ENCODE measurements at regions not wholly inside any gene's neighbourhood (a gene's known extent, or its start where the extent isn't known, plus 50 kb on each side); places are given as distances from the start of the nearest gene placed in this dataset.
"Not testable (repeated sequence)": the region's sequence is repeated elsewhere in the genome, so short reads cannot be mapped to it uniquely, and the experiment has no call there.

GRCh38 chr7:121618182-121618581, 222.1 kb upstream of the FAM3C start:
- DNase-seq, result no peak

- no peak for DNase-seq
Observed at GRCh38 chr7:121610243-121610642, 214.1 kb upstream of the FAM3C start.

GRCh38 chr7:121609208-121609607, 213.1 kb upstream of the FAM3C start:
- DNase-seq, result no peak

- no peak for DNase-seq
Observed at GRCh38 chr7:121608785-121609184, 212.7 kb upstream of the FAM3C start.

GRCh38 chr7:121608183-121608582, 212.1 kb upstream of the FAM3C start:
- not testable (repeated sequence) for DNase-seq

- no peak for DNase-seq
Observed at GRCh38 chr7:121605317-121605680, 209.2 kb upstream of the FAM3C start.

- DNase-seq, result no peak
Observed at GRCh38 chr7:121604627-121605316, 208.7 kb upstream of the FAM3C start.

- no peak for DNase-seq
Observed at GRCh38 chr7:121603886-121604285, 207.8 kb upstream of the FAM3C start.

GRCh38 chr7:121599887-121600286, 203.8 kb upstream of the FAM3C start:
- no peak for DNase-seq

- DNase-seq, result no peak
Observed at GRCh38 chr7:121595758-121596696, 199.9 kb upstream of the FAM3C start.

GRCh38 chr7:121591926-121592325, 195.8 kb upstream of the FAM3C start:
- no peak for DNase-seq

- DNase-seq, result no peak
Observed at GRCh38 chr7:121587435-121587834, 191.3 kb upstream of the FAM3C start.

- DNase-seq, result no peak
Observed at GRCh38 chr7:121582258-121582657, 186.2 kb upstream of the FAM3C start.

GRCh38 chr7:121579639-121580038, 183.5 kb upstream of the FAM3C start:
- DNase-seq, result no peak

GRCh38 chr7:121578669-121579068, 182.6 kb upstream of the FAM3C start:
- no peak for DNase-seq

- DNase-seq, result no peak
Observed at GRCh38 chr7:121576148-121576917, 180.2 kb upstream of the FAM3C start.

GRCh38 chr7:121575194-121575765, 179.2 kb upstream of the FAM3C start:
- no peak for DNase-seq

GRCh38 chr7:121574109-121574508, 178.0 kb upstream of the FAM3C start:
- DNase-seq, result no peak

GRCh38 chr7:121572615-121573014, 176.5 kb upstream of the FAM3C start:
- DNase-seq, result no peak

GRCh38 chr7:121570365-121570764, 174.3 kb upstream of the FAM3C start:
- no peak for DNase-seq

- DNase-seq, result no peak
Observed at GRCh38 chr7:121563177-121563576, 167.1 kb upstream of the FAM3C start.

- no peak for DNase-seq
Observed at GRCh38 chr7:121562259-121562658, 166.2 kb upstream of the FAM3C start.

- DNase-seq, result no peak
Observed at GRCh38 chr7:121561717-121562116, 165.6 kb upstream of the FAM3C start.

Measured in CD4-positive, alpha-beta T cell treated with Interleukin-15 for 1 hour (primary cell).